ENCODE measurements at regions not wholly inside any gene's neighbourhood (a gene's known extent, or its start where the extent isn't known, plus 50 kb on each side); places are given as distances from the start of the nearest gene placed in this dataset.

- TF ChIP-seq YY1 (IDR thresholded peaks at IDR 0.05), result no peak
- TF ChIP-seq, protein P1, sequence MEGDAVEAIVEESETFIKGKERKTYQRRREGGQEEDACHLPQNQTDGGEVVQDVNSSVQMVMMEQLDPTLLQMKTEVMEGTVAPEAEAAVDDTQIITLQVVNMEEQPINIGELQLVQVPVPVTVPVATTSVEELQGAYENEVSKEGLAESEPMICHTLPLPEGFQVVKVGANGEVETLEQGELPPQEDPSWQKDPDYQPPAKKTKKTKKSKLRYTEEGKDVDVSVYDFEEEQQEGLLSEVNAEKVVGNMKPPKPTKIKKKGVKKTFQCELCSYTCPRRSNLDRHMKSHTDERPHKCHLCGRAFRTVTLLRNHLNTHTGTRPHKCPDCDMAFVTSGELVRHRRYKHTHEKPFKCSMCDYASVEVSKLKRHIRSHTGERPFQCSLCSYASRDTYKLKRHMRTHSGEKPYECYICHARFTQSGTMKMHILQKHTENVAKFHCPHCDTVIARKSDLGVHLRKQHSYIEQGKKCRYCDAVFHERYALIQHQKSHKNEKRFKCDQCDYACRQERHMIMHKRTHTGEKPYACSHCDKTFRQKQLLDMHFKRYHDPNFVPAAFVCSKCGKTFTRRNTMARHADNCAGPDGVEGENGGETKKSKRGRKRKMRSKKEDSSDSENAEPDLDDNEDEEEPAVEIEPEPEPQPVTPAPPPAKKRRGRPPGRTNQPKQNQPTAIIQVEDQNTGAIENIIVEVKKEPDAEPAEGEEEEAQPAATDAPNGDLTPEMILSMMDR (IDR thresholded peaks at IDR 0.05; ENCODE audit: low read depth, low read length, missing input control), result no peak
- TF ChIP-seq, protein P2, sequence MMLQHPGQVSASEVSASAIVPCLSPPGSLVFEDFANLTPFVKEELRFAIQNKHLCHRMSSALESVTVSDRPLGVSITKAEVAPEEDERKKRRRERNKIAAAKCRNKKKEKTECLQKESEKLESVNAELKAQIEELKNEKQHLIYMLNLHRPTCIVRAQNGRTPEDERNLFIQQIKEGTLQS (IDR thresholded peaks at IDR 0.05), result no peak
These were observed 244.1 kb upstream of the RHOBTB1 start for GRCh38 chr10:61188101-61188500.

All from liver (tissue), 3 donors.